ENCODE measurements at regions not wholly inside any gene's neighbourhood (a gene's known extent, or its start where the extent isn't known, plus 50 kb on each side); places are given as distances from the start of the nearest gene placed in this dataset.

DNA sequence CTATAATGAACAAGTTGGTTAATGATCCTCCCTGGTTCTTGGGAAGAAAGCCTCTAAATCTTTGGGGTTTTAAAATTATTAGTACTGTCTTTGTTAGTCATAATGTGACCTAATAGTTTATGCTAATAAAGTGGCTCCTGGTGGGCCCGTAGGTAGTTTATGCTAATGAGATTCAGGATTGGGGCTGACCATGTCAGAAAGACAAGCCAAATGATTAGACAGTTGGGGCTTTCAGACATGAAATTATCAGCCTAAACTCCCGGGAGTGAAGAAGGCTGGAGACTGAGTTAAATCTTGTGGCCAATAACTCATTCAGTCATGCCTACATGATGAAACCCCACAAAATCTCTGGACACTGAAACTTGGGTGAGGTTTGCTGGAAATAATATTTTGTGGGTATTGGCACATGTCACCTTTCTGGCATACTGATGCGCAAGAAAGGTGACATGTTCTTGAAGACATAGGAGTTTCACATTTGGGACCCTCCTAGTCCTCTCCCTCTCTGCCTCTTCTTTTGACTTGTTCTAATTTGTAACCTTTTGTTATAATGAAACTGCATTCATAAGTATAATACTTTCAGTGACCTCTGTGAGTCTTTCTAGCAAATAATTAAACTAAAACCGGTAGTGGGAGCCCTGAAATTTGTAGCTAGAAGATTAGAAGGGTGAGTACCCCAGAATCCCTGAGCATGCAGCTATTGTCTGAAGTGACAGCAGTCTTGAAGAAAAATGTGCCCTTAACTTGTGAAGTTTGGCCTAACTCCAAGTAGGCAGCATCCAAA is 196.8 kb upstream of the FSTL5 start:
- DNase-seq: no peak

DNA sequence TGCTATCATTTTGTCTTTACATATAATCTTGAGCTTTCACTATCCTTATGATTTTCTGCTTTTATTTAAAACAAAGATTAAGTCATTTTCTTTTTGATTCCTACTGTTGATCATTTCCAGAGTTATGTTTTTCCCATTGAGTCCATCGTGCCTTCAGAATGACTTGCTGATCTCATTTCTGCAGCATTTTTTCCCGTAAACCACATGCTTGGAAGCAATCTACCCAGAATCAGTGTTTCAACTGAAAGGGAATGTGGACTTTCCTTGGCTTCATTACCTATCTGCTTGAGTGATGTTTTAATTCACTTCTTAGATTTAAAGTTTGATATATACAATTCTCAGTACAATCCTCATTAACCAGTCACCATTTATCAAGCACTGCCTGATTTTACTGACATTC is 192.4 kb upstream of the FSTL5 start:
- DNase-seq: no peak

DNA sequence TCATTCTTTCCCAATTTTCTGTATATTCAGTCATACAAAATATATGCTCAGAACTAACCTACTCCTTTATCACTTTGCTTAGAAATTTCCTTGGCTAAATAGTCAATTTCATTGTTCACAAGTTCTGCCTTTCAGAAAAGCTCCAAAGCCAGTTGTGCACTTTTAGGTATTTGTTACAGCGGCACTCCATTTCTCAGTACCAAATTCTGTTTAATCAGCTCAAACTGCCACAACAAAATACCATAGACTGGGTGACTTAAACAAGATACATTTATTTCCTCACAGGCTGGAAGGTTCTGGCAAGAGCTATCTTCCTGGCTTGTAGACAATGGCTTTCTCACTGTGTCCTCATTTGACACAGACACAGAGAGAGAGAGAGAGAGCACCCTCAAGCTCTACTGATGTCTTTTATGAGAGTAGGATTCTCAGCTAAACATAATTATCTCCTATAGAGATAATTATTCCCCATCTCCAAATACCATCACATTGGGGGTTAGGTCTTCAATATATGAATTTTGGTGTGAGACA is 188.8 kb upstream of the FSTL5 start:
- peak in 3 of 58 donors; percentile 0 to 9 (median 1) for DNase-seq

DNA sequence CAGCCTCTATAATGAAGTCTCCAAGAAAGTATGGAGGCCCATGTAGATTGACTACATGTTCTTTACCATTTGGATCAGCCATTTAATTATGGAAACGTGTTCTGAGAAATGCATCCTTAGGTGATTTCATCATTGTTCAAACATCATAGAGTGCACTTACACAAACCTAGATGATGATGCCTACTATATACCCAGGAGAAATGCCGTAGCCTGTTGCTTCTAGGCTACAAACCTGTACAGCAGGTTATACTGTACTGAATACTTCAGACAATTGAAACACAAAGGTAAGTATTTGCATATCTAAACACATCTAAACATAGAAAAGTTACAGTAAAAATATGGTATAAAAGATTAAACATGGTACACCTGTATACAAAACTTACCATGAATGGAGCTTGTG is 186.5 kb upstream of the FSTL5 start:
- no peak for DNase-seq

DNA sequence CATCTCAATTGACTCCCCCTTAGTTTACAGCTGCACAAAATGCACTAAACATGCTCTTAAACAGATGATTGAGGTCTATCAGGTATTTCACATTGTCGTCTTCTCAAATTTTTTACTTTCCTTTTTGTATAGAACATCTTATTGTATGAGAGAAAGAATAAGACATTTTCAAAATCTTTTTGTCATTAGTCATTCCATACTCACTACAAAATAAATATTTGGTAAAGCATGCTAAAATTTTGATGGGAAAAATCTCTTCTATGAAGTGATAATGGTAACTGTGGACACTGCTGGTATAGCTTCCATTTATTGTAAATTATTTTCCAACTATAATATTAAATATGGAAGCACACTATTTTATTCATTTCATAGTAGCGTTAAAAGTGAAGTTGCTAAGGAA is 185.6 kb upstream of the FSTL5 start:
- no peak for DNase-seq

DNA sequence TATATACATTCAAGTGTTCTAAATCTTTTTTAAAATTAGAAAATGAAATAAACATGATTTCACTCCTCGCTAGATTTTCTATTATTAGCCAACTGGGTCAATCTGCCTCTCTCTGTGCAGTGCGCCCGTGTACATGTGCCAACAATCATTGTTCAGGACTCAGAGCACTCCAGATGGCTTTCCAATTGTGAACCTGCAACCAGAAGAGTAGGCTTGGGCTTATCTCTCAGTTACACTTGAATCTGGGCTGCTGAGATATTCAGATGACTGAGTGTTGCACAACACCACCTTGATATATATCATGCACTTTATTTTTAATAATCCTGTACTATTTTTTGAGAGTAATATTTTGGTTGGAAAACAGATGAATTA is 184.0 kb upstream of the FSTL5 start:
- peak in 8 of 58 donors; percentile 1 to 26 (median 4) for DNase-seq

DNA sequence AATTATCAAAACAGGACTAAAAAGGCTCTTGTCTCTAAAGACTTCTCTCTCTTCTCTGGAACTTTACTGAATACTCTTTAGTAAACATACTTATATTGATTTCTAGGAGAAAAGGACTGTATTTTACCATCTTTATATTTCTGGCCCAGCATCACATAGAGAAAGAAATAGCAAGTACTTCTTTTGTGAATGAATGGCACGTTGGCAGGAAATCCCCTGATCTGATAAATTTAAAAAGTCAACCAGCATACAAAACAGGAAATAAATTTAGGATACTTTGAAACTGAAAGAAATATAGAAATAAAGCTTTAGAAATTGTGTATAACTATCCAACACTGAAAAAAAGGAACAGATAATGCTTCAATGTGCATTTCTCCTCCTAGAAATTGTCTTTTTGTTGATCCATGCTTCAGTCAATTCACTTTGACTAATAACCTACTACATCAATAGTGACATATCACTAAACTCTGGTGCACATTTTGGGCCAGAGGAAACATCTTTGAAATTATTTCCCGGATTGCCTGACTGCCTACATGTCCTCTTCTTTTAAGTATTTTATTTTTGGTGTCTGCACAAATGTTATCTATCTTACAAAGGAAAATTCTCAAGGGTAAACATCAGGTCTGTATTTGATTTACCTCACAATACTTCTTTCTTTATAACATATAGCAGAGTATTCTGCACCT is 183.5 kb upstream of the FSTL5 start:
- DNase-seq: no peak

DNA sequence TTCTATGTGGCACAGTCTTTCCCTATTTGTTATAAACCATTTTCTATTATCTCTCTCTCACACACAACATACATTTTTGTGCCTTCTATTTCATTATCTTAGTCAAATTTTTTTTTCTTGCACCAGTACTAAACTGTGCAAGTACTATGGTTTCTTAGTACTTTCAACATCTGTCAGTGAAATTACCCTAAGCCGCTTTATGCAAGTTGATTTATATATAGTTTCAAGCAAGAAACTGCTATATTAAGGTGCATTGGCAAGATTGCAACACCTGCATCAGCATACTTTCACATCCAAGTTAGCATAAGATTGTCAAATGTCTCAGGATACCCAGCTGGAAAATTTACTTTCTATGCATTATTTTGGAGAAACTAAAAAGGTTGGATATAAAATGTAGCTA is 180.2 kb upstream of the FSTL5 start:
- no peak for DNase-seq

DNA sequence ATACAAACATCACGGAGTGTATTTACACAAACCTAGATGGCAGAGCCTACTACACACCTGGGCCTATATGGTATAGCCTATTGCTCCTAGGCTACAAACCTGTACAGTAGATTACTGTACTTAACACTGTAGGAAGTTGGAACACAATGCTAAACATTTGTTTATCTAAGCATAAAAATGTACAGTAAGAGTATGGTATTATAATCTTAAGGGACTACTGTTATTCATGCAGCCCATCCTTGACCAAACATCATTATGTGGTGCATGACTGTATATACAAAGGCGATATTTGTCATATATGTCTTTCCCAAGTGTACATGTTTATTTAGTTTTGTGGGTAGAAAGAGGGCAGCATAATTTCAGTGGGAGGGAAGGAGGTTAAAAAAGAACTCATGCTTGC is 177.7 kb upstream of the FSTL5 start:
- no peak for DNase-seq

DNA sequence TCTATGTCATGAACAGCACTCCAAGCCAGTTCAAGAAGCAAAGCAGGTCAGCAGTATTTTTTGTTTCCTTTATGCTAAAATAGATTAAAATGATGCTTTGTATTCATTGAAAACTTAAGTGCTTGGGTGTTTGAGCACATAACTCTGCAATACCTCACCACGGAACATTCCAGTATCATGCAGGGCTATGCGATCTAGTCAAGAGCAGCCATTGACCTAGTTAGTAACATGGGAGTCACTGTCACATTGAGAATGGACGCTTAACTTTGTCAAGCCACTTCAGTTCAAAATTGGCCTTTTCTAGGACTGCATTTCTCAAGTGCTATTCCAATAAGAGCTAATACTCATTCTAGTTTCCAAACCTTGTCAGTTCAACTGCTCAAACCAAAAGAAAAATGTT is 160.1 kb upstream of the FSTL5 start:
- no peak for DNase-seq

DNA sequence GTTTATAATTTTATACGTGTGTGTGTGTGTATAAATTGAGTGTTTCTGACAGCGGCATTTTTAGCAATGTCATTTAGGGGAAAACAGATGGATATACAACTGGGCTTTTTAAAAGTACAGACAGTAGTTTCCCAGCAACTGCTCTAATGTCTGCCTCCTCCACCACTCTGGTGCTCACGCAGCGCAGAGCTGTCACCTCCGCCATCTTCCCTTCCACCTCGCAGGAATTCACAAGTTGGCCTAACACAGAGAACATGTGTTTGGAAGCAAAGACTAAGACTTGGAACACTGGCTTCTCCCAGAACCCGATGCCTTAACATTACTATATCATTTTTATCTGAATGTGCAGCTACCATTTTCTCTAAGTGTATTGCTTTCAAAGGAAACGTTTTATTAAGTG is 158.3 kb upstream of the FSTL5 start:
- DNase-seq: peak in 5 of 58 donors; percentile 2 to 51 (median 21)

DNA sequence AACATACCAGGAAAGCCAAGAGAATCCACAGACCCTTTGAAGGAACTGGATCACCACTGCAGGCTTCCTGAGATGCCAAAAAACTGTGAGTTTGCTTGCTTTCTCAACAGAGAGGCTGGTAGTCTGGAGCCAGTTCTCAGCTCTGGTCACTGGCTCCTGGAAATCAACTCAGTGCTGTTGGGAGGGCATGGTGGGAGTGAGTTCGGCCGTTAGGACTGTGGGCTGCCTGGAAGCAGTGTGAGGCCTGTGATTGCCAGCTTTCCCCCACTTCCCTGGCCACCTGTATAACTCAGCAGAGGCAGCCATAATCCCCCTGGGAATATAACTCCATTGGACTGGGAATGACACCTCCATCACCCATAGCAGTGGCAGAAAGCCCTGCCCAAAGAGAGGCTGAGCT is 122.0 kb upstream of the FSTL5 start:
- no peak for DNase-seq

DNA sequence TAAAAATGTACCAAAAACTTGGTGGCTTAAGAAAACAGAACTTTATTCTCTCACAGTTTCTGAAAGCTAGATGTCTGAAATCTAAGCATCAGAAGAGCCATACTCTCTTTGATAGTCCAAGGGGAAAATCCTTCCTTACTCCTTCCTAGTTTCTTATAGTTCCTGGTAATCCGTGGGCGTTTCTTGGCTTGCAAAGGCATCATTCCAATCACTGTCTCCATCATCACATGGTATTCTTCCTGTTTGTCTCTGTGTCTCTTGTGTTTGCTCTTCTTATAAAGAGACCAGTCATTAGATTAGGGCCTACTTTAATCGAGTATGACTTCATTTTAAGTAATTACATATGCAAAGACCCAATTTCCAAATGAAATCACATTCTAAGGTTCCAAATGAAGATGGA is 118.9 kb upstream of the FSTL5 start:
- no peak for DNase-seq

DNA sequence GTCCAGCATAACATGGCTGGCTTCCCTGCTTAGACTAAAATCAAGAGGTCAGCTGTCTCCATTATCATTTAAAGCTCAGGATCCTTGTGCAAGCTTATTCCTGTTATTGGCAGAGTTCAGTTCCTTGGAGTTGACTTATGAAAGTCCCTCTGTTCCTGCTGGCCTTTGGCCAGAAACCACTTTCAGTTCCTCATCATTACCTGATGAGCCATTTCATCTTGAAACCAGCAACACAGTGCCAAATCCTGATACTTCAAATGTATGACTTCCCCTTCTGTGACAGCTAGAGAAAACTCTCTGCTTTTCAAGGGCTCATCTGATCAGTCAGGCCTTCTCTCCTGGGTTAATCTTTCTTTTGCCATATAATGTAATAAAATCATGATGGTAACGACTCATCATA is 110.6 kb upstream of the FSTL5 start:
- peak in 15 of 58 donors; percentile 0 to 28 (median 2) for DNase-seq

DNA sequence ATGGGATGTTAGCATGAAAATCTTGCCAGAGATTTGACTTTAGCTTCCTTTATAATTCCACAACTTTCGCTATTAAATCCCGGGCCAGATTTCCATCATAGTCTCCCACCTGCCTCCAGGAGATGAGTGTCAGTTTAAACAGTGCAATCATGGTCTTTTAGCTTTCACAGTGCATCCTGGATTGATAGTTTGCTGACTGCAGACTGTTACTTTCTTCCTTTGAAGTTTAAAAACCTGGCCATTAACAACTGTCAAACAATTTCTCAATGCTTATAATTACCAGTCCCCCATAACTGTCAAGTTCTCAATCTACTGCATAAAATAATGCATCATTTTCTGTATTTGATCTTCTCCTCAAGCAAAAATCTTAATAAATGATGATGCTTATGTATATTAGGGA is 108.4 kb upstream of the FSTL5 start:
- DNase-seq: no peak

DNA sequence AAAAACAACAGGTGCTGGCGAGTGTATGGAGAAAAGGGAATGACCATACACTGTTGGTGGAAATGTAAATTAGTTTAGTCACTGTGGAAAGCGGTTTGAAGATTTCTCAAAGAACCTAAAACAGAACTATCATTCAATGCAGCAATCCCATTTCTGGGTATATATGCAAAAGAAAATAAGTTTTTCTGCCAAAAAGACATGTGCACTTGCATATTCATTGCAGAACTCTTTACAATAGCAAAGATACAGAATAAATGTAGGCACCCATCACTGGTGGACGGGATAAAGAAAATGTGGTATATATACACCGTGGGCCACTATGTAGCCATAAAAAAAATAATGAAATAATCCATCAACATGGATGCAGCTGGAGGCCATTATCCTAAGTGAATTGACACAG is 105.1 kb upstream of the FSTL5 start:
- DNase-seq: no peak

DNA sequence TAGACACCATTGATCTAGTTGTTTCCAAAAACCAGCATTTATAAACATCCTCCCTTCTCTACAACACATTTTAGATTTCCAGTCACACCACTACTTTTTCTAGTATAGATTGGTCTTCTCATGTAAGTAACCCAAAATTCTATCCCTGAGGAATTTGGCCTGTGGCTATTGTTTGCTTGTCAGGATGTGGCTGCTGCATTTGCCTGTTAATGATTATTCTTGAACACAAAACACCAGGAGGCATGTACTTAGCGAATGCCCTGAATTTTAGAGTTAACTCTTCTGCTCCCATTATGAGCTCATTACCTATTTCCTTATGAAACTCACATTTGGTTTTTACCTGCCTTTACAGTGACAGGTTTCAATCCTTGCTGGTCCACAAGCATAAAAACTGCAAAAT is 102.0 kb upstream of the FSTL5 start:
- no peak for DNase-seq

DNA sequence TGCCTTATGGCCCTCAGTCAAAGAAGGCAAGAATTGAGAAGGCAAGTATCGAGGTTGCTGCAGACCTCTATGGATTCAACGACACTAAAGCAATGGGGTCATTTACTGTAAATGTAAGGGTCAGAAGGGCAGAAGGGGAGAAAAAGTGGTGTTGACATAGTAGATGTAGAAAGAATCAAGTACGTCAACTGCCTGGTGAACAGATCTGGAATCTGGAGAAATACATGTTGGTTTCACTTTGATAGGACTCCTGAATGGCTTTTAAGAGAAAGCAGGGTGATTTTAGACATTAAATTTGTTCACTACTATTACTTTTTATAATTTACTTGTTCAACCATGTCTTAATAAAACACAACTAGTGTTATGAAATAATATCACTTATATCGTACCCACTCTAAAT is 81.3 kb upstream of the FSTL5 start:
- DNase-seq: no peak

DNA sequence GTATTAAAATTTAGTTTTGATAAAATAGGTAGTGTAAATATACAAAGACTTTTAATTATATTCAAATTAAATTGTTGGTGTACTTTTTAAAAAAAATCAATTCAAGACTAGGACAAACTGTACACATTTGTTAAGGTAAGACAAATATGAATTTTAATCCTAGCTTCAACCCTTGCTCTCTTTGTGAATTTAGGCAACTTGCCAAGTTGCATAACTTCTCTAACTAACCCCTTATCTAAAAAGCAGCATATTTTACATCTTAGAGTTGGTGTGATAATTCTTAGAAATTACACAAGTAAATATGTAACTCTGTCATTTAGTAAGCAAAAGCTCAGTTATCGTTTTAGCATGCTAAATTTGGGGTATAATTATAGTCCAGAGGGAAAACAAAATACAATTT is 78.1 kb upstream of the FSTL5 start:
- no peak for DNase-seq

DNA sequence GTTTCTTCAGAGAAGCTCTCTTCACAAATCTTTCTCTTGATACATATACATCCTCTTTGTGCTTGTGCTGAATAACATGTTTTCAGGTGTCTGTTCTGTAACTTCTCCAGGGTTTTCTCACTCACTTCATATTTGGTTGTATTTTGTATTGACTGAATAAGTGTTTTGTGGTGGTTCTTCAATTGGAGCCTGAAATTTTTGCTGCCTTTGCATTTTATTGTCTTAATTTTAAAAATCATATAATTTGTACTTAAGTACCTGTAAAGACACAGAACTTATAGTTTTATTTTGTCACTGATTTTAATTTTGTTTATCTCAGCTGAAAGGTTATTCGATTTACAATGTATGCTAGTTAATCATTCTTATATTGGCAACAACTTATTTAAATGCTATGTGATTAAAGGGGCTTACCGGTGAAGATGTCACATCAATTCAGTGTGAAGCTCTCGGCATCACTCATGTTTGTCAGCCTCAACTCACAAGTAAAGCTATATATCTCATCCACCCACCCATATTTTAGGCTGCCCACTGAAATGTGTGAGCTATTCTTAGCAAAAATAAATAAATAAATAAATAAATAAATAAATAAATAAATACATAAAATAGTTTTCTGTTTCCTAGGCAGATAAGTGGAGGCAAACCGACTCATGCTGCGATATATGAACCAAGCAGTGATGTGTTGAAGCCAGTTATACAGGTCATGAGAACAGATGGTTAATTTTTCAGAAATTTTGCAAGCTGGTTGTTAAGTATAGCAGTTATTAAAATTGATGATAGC is 76.4 kb upstream of the FSTL5 start:
- DNase-seq: no peak

DNA sequence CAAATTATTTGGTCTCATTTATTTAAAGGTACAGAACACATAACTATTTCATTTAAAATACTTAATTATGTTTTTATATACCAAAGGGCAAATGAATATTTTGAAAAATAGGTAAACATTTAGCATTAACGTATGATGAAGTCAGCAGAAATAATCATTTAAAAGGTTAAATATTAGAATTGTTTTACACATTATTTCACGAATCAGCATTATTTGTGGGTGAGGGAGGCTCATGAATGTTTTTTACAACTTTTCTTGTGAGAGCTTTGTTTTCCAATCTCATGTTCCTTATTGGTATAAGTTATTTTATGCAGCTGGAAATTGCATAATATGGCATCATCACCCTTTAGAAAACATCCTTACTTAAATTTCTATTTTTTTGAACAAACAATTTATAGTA is 73.9 kb upstream of the FSTL5 start:
- no peak for DNase-seq

DNA sequence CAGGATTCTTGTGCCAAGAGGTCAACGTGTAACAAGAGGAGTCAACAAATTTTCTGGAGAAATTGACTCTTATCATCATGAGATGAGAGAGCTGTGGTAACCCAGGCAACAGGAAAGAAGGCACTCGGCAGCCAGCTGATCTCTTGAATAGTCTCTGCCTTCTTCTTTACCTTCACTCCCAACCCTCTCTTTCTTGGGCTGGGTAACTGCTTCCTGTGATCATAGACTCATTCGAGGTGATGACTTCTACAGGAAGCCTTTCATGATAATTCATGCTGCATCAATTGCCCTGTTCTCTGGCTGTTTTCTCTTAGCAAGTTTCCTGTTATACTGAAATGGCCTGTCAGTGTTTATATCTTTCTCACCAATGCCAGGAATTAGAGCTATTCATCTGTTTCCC is 70.8 kb upstream of the FSTL5 start:
- DNase-seq: no peak
